GM12878 (cell line): ENCODE measurements at regions not wholly inside any gene's neighbourhood (a gene's known extent, or its start where the extent isn't known, plus 50 kb on each side); places are given as distances from the start of the nearest gene placed in this dataset.

Experiments used
- ATAC-seq: fragments of 200-7000 bp; cut with Tn5 transposase; 3 replicates; pipeline ENCODE4 v1.9.1; 2020; ENCODE audit warnings: mild to moderate bottlenecking, moderate library complexity
- BruUV-seq: library from RNA; stranded (reverse); fragments of 400-500 nt; replicated peaks from 2 replicates; lab custom pipeline; 2021; lab: Mats Ljungman, UMichigan
- CTCF ChIA-PET: fragments of 300-600 bp; sonication (Branson Sonifier 250); formaldehyde crosslinking; extraction: SDS; loops from one replicate; lab custom pipeline; 2021; ENCODE audit warnings: inconsistent platforms; lab: Yijun Ruan, JAX
- POLR2A ChIA-PET: fragments of 350-600 bp; formaldehyde crosslinking; extraction: SDS; loops from one replicate; lab custom pipeline; 2021; ENCODE audit warnings: inconsistent platforms; lab: Charles Lee
- RAD21 ChIA-PET: fragments of 300-600 bp; sonication (Branson Sonifier 250); formaldehyde crosslinking; loops from one replicate; lab custom pipeline; 2023; ENCODE audit warnings: antibody characterized with exemption; ENCODE audit not compliant: unreplicated experiment; lab: Charles Lee
- SMC1A ChIA-PET: fragments of 300-600 bp; sonication (Branson Sonifier 250); formaldehyde crosslinking; loops from one replicate; lab custom pipeline; 2023; ENCODE audit not compliant: unreplicated experiment, uncharacterized antibody; lab: Charles Lee
- DNase-seq: peaks from one replicate; pipeline ENCODE4 v3.0.0-alpha.2; 2011; ENCODE audit warnings: low read depth, low spot score
- FAIRE-seq: peaks from 3 replicates; lab custom pipeline; 2011; peaks lifted over from hg19 to GRCh38; lab: Jason Lieb, UNC
- H2AFZ ChIP-seq: 2 replicates; pipeline ENCODE4 v1.6.0; 2011; ENCODE audit warnings: low read depth, low read length, control low read depth; ENCODE audit not compliant: control insufficient read depth
- H3K27ac ChIP-seq: 2 replicates; pipeline ENCODE4 v1.5.1; 2011; ENCODE audit warnings: control low read depth; ENCODE audit not compliant: control insufficient read depth, insufficient read depth
- H3K27me3 ChIP-seq, 2 experiments: replicated peaks in 1 of 2; 2 replicates each; pipeline versions ENCODE4 v1.6.0 to v1.6.1; 2011; ENCODE audit warnings: low read length in 1 of 2; ENCODE audit not compliant: control insufficient read depth in 2 of 2, insufficient read depth in 2 of 2
- H3K36me3 ChIP-seq, 2 experiments: 2 replicates each; pipeline ENCODE4 v1.5.1; 2011; ENCODE audit warnings: low read length in 1 of 2; ENCODE audit not compliant: control insufficient read depth in 2 of 2, insufficient read depth in 2 of 2
- H3K4me1 ChIP-seq: 2 replicates; pipeline ENCODE4 v1.6.1; 2011; ENCODE audit warnings: mild to moderate bottlenecking, low read length, moderate library complexity, mixed read lengths; ENCODE audit not compliant: control insufficient read depth, insufficient read depth
- H3K4me2 ChIP-seq: 2 replicates; pipeline ENCODE4 v1.6.0; 2011; ENCODE audit warnings: control low read depth; ENCODE audit not compliant: control insufficient read depth, insufficient read depth
- H3K4me3 ChIP-seq: fragments of 200-600 bp; sonication (generic); 2 replicates; pipeline ENCODE4 v1.5.1; 2016
- H3K79me2 ChIP-seq: 2 replicates; pipeline ENCODE4 v1.6.0; 2011; ENCODE audit warnings: low read length; ENCODE audit not compliant: control insufficient read depth, insufficient read depth
- H3K9ac ChIP-seq: 2 replicates; pipeline ENCODE4 v1.8.0; 2011; ENCODE audit warnings: low read length, control low read depth, mixed read lengths; ENCODE audit not compliant: control insufficient read depth, insufficient read depth
- H3K9me3 ChIP-seq: replicated peaks from 3 replicates; pipeline ENCODE4 v1.5.1; 2011; ENCODE audit warnings: mild to moderate bottlenecking, low read length; ENCODE audit not compliant: control insufficient read depth, insufficient read depth
- H4K20me1 ChIP-seq: 2 replicates; pipeline ENCODE4 v1.6.0; 2011; ENCODE audit not compliant: control insufficient read depth, insufficient read depth
- BCL11A ChIP-seq: IDR thresholded peaks from 2 replicates; pipeline ENCODE4 v1.6.1; 2011; ENCODE audit warnings: low read depth, low read length
- BCLAF1 ChIP-seq: fragments of 450-650 bp; IDR thresholded peaks from 2 replicates; pipeline ENCODE4 v1.6.1; 2017; ENCODE audit warnings: antibody characterized with exemption, mild to moderate bottlenecking, moderate library complexity
- CBX5 ChIP-seq: sonication (generic); IDR thresholded peaks from 2 replicates; pipeline ENCODE4 v1.6.1; 2016; ENCODE audit warnings: low read depth, moderate library complexity, mild to moderate bottlenecking, inconsistent platforms
- CHD1 ChIP-seq: IDR thresholded peaks from 2 replicates; pipeline ENCODE4 v1.6.1; 2012; ENCODE audit warnings: low read depth, low read length, improper control_type of control experiment
- GABPA ChIP-seq: IDR thresholded peaks from 2 replicates; pipeline ENCODE4 v1.6.1; 2014; ENCODE audit warnings: antibody characterized with exemption, low read depth, mild to moderate bottlenecking, inconsistent platforms
- HDAC6 ChIP-seq: fragments of 200-600 bp; sonication (generic); IDR thresholded peaks from one replicate; pipeline ENCODE4 v1.8.0; 2017; ENCODE audit warnings: antibody characterized with exemption; ENCODE audit not compliant: unreplicated experiment
- MYC ChIP-seq: IDR thresholded peaks from 2 replicates; pipeline ENCODE4 v1.6.1; 2011; ENCODE audit warnings: mild to moderate bottlenecking, low read length, moderate library complexity, inconsistent platforms; ENCODE audit not compliant: insufficient read depth, insufficient replicate concordance, insufficient read length, severe bottlenecking
- NR2C1 ChIP-seq: fragments of 450-650 bp; IDR thresholded peaks from 2 replicates; pipeline ENCODE4 v1.6.1; 2017; ENCODE audit warnings: antibody characterized with exemption, mild to moderate bottlenecking, moderate library complexity
- PAX8 ChIP-seq: fragments of 450-650 bp; IDR thresholded peaks from 2 replicates; pipeline ENCODE4 v1.6.1; 2017; ENCODE audit warnings: mild to moderate bottlenecking, moderate library complexity
- POLR2AphosphoS5 ChIP-seq: IDR thresholded peaks from 2 replicates; pipeline ENCODE4 v1.6.1; 2011; ENCODE audit warnings: mild to moderate bottlenecking, low read length, inconsistent platforms
- SMC3 ChIP-seq: IDR thresholded peaks from 2 replicates; pipeline ENCODE4 v1.6.1; 2011; ENCODE audit warnings: low read length, improper control_type of control experiment, borderline replicate concordance
- YBX1 ChIP-seq: fragments of 450-650 bp; IDR thresholded peaks from 2 replicates; pipeline ENCODE4 v1.6.1; 2016; ENCODE audit warnings: antibody characterized with exemption
- ZNF687 ChIP-seq: fragments of 450-650 bp; IDR thresholded peaks from 2 replicates; pipeline ENCODE4 v1.6.1; 2017; ENCODE audit warnings: mild to moderate bottlenecking, moderate library complexity
- WGBS: methylation state at CpG from one replicate; pipeline ENCODE4 v1.1.6; 2016; ENCODE audit warnings: low lambda C conversion rate; ENCODE audit not compliant: insufficient replicate concordance, insufficient coverage; ENCODE audit errors: missing lambda C conversion rate; 5-methylcytosine and 5-hydroxymethylcytosine counted together
- in situ Hi-C: fragments of 300-500 bp; cut with MboI; formaldehyde crosslinking; loops from 9 replicates; pipeline ENCODE4 v1.14.3; 2018; ENCODE audit warnings: mixed read lengths
- intact Hi-C: fragments of 100-400 bp; cut with micrococcal nuclease; formaldehyde crosslinking; loops from one replicate; pipeline ENCODE4 v1.14.2; 2022; ENCODE audit not compliant: unreplicated experiment

GRCh38 chr6:164014346-164015087, 600.0 kb downstream of the QKI start:
- Histone ChIP-seq H3K27me3 (no peaks in the 10 kb centered on the region), H3K27ac (no peak overlapping the region), H3K4me3 (no peak overlapping the region), H3K9ac (no peak overlapping the region), H2AFZ (no peak overlapping the region), H3K4me1 (no peaks in the 10 kb centered on the region), H3K9me3 (no peaks in the 10 kb centered on the region), H3K79me2 (no peaks in the 10 kb centered on the region), H3K36me3 (no peaks in the 10 kb centered on the region), H3K4me2 (no peak overlapping the region), H4K20me1 (no peaks in the 10 kb centered on the region)
- intact Hi-C loops = no loop called here
- BruUV-seq = no TSS peak
- no peak for ATAC-seq
- no peak for DNase-seq
- WGBS = 37% methylated on average over 11 of the region's 11 CpGs
- ChIA-PET RAD21 (no interaction called here), SMC1A (no interaction called here), POLR2A (no interaction called here), CTCF (no interaction called here)
- FAIRE-seq = no peak
- in situ Hi-C loops = no loop called here
- TF ChIP-seq POLR2AphosphoS5 (no peak), PAX8 (no peak), YBX1 (no peak), MYC (no peak), GABPA (no peak), NR2C1 (no peak), BCLAF1 (no peak), CHD1 (no peak), SMC3 (no peak), BCL11A (no peak), CBX5 (no peak), HDAC6 (no peak), ZNF687 (no peak)
